ENCODE measurements at regions not wholly inside any gene's neighbourhood (a gene's known extent, or its start where the extent isn't known, plus 50 kb on each side); places are given as distances from the start of the nearest gene placed in this dataset.

GRCh38 chr6:90346729-90347128 is 50.1 kb upstream of the BACH2 start:
- TF ChIP-seq CTCF (IDR thresholded peaks at IDR 0.05; ENCODE audit: unreplicated experiment) = no peak
- Mint-ChIP-seq H3K4me1 (ENCODE audit: unreplicated experiment) (peaks cover 4% of the 10 kb centered on the region), H3K4me3 (ENCODE audit: unreplicated experiment) (no peak overlapping the region), H3K27me3 (ENCODE audit: unreplicated experiment) (peaks cover 3% of the 10 kb centered on the region), H3K36me3 (ENCODE audit: low read depth, unreplicated experiment) (no peaks in the 10 kb centered on the region), H3K27ac (ENCODE audit: unreplicated experiment) (no peak overlapping the region), H3K9me3 (ENCODE audit: unreplicated experiment) (no peaks in the 10 kb centered on the region)
- no peak for DNase-seq (ENCODE audit: low spot score)
